NCI-H510A (cell line): ENCODE measurements at regions not wholly inside any gene's neighbourhood (a gene's known extent, or its start where the extent isn't known, plus 50 kb on each side); places are given as distances from the start of the nearest gene placed in this dataset.
"Not testable (repeated sequence)": the region's sequence is repeated elsewhere in the genome, so short reads cannot be mapped to it uniquely, and the experiment has no call there.

Experiments used
- DNase-seq: peaks from one replicate; lab custom pipeline; 2025; lab: John Stamatoyannopoulos, UW

DNA sequence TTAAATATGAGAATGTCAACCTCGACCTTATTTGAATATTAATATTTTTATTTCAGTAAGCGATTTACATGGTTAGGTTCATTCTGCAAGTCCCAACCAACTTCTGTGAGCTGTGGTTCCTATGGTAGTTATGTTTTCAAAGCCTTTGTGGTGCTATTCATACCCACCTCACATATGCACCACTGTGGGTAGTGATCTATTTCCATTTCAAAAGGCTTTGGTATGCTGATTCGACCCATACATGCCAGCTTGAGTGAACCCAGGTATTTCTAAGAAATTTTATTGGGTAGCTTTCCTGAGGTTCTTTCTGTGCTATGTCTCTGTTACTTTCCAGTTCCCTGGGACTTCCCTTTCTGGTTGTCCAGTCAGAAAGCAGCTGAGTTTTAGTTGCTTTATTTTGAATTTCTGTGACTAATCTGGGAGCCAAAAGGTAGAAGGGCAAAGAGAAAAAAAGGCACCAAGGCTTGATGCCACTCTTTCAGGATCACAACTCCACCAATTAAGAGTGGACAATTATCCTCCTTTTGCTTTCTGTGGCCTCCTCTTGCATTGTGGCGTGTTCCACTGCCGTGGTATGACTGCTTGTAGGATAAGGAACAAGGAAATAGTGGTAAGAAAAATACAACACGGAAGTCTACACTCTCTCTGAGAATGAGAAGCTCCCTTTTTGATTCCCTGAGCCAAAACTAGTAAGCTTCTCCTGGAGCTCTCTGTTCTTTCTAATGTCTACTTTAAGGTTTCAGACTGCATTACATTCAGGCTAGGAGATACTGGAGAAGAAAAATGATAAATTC is 729.1 kb downstream of the NOVA1 start:
- DNase-seq = no peak

DNA sequence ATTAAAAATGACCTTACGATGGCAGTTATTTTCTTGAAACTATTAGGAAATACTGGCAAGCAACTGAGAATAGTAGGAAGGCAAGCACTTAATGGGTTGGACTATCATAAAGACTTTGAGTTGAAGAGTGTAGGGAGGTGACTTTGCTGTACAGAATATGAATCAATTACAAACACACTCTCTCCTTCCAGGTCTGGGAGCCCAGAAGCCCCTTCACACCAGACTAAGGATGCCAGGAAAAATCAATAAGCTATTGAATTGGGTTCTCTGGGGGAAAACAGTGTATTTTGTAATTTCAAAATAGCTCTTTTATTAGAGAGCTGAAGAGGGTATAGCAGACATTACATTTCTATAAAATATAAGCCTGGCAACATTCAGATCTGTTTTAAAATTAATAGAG is 736.4 kb downstream of the NOVA1 start:
- no peak for DNase-seq

DNA sequence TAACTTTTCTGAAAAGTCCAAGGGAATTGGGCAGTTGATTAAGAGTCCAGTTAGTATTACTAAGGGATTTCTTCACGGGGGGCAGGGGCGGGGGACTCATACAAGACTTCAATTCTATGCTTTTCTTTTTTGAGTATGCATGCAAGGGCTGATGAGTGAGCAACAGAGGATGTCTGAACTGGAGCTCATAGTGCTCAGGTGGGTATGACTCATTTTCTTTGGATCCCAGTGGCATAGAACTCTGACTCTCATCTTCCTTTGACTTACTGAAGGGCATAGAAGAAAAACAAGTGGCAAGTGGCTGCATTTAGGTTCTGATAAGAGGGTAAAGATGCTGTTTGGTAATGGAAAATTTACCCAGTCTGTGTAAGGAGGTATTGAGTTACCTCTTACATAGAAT is 749.2 kb downstream of the NOVA1 start:
- DNase-seq = no peak

DNA sequence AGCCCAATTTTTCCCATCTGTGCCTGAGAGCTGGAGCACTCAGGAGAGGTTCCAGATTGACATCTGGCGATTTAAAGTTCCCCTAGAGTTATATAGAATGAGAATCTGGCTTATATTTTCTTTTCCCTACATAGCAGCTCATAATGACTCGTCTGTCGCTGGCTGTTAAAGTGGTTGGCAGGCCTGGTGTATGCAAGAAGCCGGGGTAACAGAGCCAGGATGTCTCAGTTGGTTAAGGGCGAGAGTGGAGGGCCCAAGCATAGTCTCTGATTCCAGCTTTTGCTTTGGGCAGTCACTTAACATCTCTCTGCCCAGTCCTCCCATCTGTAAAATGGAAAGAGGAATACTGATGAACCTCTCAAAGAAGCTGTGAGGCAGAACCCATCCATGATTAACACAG is 751.6 kb downstream of the NOVA1 start:
- no peak for DNase-seq

DNA sequence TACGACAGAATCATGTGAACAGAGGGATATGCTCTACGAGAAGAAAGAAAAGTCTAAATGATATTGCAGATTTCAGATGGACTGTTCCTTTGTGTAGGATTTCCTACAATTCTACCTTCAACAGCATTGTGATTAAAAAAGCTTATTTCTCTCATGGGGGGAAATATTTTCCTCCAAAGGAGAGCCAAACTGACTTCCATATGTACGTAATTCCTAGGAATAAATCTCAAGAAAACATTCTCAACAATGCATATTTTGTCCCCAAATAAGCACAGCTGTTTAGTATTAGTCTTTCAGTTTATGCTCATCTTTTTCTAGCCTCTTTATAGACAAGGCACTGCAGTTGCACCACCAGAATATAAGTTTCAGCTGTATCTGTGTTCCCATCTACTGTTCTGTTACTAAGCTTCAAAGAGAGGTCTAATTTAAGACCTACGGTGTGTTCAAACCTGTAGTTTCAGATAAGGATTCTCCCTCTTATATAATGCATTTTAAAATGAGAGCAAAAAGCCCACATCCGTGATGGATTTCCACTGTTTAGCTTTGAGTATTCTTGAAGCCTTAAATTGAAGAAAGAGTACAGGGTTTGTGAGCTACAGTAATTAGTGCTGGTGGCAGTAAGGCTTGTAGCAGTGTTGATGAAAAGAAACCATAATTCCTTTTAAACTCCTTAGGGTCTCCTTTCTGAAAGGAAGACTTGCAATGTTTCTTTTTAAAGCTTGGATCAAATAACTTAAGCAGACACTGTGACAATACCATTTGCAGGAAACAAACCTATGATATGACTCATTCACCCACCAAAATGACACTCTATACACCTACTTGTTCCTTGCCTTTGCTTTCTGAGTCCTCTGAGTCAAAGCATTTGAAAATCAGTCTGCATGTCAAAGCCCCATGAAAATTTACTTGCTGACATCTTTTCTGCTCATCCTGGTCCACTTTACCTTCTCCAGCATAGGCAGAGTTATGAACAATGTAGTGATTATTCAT is 754.1 kb downstream of the NOVA1 start:
- no peak for DNase-seq

DNA sequence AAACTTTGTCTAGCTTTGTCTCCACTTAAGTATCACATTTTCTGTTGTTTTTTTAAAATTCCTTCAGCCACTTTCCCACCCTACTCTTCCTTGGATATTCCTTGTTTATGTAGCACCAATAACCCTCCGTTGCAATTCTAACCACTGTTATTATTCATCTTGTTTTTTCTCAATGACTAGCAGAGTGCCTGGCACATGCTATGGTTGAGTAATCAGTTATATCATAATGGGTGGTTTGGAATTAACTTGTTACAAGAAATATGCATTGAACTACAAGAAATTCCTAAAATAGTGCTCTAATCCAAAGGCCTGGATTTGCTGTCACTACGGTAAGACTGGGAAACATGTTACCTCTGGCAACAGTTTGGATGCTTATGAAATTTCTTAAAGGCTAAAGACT is 756.6 kb downstream of the NOVA1 start:
- DNase-seq = no peak

DNA sequence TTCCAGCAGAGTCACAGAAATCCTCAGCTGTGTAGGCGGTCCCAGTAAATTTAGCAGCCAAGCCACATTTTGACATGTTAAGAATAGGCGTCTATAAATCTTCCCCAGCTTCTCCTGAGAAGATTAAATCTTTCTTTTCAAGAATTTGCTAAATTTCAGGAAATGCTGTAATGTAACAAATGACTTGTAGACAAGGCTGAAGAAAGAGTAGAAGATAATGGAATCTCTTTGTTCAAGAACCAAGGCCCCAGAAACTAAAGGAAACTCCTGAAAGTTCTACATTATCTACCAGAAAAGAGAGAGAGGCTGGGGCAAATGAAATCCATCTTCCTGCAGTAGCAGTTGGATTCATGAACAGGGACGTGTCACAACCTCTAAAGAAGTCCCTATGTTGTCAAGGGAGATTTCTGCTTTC is 760.3 kb downstream of the NOVA1 start:
- DNase-seq = no peak

DNA sequence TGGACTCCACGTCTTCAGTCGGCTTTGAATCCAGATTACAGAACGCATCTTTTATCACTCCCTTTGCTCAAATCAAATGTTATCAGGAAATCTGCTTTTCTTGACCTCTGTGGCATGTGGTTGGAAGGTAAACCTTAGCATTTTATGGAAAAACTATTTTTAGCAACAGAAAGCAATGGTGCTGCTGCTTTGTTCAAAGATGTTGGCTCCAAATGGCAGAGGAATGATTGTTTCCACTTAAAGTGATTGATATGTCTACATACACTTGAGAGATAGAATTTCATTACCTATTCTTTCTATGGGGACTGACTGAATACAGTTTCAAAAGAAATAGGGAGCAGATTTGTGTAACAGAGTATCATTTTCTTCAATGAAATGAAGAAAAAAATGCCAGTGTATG is 761.2 kb downstream of the NOVA1 start:
- DNase-seq = no peak

DNA sequence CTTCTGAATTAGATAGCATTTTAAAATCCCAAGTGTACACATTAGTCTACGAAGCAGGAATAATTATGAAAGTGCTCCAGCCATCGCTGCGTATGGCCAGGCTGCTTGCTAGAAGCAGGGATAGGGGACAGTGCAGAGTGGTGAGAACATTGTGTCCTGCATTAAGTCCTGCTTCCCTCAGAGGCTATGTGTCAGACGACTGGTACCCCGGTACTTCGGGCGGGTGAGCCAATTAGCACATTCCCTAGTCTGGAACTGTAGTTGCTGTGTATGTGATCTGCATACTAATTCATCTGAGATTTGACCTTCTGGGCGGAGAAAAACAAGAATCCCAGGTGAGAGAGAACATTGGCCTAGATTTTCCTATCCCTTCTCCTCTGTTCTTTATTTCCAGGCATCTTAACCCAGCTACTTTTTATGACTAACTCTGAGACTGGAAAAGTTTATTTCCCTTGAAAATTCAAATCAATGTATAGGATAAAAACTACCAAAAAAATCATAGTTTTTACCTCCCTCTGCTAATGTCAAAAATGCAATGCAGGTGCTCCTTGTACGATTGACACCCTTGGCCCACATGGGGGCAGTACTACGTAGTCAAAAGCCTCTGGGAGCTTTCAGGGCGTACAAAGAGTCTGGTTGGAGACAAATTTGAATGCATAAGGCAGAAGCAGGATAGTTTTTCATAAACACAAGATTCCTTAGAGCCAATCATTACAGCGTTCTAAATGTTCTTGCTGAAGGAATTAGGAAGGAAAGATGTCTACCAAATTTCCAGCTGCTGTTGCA is 764.3 kb downstream of the NOVA1 start:
- peak; percentile 2 for DNase-seq

DNA sequence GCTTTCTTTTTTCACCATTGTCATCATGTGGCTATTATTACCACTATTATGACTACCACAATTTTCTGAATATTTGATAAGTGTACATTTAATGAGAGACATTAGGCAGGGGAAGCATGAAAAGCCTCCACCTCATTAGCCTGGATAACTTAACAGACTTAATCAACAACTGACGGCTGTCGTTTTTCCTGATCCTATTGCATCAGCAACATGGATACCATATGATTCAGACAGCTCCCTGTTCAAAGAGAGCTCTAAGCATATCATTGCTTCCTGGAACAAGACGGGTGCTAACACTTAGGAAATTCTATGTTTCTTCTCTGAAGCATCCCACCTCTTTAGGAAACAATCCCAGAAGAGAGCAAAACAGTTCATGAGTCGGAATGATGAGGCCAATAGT is 765.2 kb downstream of the NOVA1 start:
- no peak for DNase-seq

DNA sequence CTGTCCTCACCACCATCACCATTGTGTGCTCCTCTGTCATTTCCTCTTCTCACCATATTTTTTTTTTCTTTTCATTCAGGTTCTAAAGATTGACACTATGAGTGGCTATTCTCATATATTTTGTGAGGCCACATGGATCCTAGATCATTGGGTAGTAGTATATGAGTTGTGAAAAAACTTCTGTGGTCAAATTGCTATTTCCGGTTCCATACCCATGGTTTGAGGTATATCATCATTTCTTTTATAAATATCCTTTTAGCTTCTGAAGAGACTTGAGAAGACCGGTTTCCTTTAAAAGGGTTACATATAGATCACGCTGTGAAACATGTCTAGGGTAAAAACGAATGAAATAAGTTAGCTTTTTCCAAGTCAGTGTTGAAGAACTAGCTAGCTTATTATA is 769.3 kb downstream of the NOVA1 start:
- no peak for DNase-seq

DNA sequence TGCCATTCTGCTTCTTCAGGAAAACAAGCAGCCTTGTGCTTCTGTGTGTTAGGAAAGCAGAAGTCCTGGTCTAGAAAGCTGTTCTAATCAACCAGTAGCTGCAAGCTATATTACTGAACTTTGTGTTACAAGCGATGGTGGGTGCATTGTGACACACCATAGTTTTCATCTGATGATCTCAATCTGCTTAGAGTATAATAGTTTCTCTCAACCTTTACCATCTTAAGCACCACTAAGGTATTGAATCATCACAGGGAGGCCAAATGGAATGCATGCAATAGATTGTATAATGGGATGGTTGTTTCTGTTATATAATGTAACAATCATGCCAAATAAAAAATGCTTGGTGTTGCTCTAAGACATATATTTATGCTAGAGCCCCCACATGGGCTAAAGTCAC is 771.7 kb downstream of the NOVA1 start:
- DNase-seq = no peak

DNA sequence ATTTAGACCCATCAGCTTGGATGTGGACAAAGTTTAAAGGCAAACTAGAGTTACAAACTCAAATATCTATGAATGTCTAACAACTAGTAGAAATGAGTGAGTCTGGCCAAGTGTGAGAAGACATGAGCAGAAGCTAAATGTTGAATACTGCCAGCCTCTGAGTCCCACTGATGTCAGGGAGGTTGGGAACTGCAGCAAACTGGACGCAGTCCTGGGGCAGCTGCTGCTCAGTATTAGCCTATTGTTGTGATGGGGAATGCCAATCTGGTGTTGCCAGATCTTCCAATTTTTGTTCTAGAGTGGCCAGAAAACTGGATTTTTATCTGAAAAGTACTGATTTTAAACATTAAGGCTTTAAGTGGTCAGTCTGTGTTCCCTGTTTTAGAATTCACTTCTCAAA is 770.4 kb upstream of the STXBP6 start:
- DNase-seq = no peak

DNA sequence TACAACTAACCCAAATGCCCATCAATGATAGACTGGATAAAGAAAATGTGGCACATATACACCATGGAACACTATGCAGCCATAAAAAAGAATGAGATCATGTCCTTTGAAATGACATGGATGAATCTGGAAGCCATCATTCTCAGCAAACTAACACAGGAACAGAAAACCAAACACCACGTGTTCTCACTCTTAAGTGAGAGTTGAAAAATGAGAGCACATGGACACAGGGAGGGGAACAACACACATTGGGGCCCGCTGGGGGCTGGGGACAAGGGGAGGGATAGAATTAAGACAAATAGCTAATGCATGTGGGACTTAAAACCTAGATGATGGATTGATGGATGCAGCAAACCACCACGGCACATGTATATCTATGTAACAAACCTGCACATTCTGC is 764.7 kb upstream of the STXBP6 start:
- not testable (repeated sequence) for DNase-seq

DNA sequence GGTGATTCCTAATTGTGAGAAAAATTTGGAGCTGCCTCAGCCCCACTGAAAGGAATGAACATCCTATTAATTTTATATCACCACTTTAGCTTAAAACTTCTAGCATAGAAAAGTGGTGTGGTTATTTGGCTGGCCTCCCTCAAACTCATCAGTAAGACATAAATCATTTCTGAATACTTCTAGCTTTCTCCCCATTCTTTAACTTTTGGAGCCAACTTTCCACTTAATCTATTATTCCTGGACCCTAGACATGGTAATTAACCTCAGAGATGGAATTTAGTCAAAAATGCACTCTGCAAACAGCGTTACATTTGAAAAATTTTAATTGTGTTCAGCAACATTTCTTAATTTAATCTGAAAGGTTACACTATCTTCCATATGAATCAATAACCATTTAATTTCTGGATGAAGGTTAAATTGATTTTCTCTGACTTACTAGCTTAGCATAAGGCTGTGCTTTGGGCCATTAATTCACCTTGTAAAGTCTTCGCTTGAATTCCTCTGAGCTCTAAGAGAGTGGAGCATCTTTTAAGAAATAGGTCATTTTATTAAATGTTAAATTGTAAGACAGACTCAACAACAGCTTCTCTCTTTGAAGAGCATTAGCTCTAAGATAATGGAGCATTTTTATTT is 753.6 kb upstream of the STXBP6 start:
- no peak for DNase-seq

DNA sequence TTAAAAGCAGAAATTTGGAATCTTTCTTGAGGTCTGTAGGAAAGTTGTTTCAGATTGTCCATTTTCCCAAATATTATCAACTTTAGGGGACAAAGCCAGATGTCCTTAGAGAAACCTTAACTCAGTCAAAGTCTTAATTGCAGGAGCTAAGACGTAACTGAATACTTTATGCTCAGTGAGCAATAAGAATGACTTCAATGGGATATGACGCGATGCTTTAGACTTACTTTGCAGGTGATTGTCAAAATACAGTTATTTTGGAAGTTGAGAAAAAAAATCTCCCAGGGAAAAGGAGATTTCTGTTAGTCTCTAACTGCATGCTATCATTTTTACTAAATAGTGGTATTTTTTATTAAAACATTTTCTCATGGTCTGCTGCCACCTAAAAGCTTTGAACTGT is 750.9 kb upstream of the STXBP6 start:
- no peak for DNase-seq

DNA sequence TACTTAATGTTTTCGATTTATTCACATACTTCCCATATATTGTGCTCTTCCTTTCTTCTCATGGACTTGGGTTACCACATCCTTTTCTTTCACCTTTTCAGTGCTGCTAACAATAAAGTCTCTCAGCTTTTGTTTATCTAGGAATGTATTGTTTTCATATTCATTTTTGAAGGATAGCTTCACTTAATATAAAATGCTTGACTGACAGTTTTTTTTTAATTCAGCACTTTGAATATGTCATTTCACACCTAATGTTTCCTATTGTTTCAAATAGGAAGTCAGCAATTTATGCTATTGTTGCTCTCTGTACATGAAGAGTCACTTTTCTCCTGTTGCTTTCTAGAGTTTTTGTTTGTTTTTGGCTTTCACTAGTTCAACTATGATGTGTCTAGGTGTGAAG is 738.3 kb upstream of the STXBP6 start:
- DNase-seq = no peak

DNA sequence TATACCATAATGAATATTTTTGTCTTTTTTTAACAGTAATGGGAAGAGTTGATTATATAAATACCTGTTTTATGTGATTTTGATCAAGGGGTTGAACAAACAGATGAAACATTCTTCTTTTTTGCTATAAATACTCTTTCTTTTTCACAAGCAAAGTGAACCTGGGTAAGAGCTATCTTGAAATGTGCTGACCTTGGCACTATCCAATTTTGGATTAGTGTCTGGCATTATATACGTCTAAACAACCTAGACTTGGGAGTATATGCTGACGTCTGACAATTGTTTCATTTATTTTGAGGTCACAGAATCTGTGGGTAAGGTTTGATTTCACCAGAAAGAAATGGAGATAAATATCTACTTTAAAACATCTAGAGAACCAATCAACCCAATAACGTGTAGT is 716.0 kb upstream of the STXBP6 start:
- no peak for DNase-seq

DNA sequence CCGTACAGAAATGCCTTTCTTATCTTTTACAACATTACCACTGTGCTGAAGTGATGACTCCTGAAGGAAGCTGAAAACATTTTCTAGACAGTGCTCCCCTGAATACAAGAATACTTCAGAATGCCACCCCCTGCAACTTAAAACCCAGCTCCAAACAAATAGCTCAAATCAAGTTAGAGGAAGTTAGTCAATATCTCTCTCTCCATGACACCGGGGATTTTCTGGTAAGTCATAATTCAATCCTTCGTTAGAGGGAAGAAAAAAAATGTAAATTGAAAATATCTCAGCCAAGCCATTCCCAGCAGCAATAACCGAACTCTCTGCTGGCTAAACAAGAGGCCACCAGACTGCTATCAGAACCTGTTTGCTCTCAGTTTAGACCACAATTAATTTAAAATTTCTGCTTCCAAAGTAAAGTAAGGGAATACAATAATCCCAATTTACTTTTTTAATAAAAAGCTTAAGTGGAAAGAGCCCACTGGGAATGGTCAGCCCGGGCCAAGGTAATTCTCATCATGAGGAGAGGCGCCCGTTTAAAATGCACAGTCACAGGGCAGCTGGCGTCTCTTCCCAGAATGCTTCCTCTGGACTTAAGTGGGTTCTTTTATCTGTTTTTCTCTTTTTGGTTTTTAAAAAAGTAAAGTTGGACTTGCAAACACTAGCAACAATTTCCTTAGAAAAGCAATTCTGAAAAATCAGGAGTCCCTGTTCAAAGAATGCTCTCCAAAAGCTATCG is 710.1 kb upstream of the STXBP6 start:
- DNase-seq = no peak

DNA sequence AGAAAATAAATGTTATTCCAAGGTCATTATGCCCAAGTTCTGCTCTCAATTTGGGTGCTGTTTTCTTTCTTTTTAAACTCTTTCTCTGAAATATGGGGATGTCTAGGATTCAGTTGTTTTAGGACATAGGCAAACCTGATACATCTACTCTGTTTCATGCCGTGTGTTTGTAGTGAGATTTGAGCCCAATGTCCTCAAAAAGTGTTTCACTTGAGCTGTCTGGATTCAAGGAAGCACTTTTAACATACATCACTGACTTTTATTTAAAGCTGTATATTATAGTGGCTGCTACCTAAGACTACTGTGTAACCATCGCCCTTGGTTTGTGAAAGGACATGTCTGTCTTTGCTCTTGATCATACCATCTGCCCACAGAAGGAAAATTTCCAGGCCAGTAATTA is 709.3 kb upstream of the STXBP6 start:
- no peak for DNase-seq

DNA sequence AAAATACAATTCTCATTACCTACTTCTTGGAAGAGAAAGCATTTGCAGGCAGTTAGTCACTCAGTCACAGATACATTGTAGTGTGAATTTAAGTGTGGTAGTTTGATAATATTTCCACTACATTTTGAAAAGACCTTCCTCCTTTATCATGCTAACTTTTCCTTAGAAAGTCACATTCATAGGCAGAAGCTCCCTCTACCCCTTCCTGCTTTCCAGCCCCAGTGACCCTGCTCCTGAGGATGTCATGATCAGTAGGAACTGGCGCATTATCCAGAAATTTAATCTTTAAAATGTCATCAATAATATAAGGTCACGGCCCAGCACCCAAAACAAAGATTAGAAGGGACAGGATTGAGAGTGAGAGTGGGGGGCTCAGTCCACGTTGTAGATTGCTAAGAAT is 707.4 kb upstream of the STXBP6 start:
- no peak for DNase-seq
